GM04503 (cell line): ENCODE measurements at regions not wholly inside any gene's neighbourhood (a gene's known extent, or its start where the extent isn't known, plus 50 kb on each side); places are given as distances from the start of the nearest gene placed in this dataset.
A peak's percentile ranks its signal among the peaks of the same experiment; 100 is the strongest.

Experiments used
- DNase-seq: peaks from one replicate; pipeline ENCODE4 v3.0.0-alpha.2; 2012; ENCODE audit warnings: low read depth

GRCh38 chr11:81744336-81745116 is 989.1 kb downstream of the FAM181B start:
- no peak for DNase-seq

- no peak for DNase-seq
Measured at GRCh38 chr11:81725701-81726100, 1008.0 kb downstream of the FAM181B start.

- no peak for DNase-seq
Measured at GRCh38 chr11:81717695-81718094, 1016.0 kb downstream of the FAM181B start.

DNA sequence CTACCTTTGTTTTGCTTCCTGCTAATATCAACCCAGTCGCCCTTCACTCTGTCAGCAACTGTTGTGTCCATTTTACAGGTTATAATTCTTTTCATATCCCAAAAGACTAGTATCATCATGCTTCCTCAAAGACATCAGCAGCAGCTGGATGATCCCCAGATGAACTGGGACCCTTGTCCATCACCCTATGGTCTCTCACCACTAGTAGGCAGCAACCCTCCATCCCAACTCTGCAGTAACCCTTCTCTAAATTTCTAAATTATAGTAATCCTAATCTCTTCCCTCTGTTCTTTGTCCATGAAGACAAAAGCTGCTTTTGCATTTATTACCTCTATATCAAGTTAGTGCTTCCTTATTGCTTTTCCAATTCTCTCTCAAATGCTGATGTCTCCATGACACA is 1025.8 kb downstream of the FAM181B start:
- no peak for DNase-seq

DNA sequence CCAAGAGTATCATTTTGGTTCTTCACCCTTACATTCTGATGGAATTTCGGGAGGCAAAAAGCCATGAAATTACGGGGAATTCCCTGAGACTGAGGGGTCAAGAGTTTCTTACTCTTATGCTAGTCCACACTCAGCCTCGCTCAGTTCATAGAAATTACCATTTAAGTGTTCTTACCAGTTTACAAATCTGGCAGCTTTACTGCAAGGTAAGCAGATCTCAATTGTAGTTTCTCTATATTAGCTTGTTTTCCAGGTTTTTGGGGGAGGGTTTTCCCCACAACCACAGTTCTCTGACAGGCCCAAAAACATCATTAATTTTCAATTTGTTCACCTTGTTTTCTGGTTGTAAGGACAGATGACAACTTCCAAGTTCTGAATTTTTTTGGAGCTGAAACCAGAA is 1028.4 kb downstream of the FAM181B start:
- no peak for DNase-seq

DNA sequence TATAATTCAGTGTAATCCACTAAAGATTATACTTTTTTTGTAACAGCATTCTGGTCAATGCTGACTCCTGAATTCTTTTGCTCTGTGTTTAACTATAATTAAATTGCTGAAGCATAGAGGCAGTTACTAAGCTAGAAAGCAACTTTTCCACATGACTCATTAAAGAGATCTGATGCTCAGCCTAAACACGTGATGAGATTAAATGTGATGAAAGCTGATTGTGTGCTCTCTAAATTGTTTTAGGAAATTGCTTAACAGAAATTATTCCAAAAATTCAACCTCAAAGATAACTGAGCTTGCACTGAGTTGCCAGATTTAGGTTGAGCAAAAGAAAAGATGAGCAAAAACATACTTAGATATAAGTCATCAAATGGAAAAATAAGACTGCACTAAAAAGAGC is 1033.6 kb downstream of the FAM181B start:
- DNase-seq = peak; percentile 3

GRCh38 chr11:81687057-81687456 is 1046.6 kb downstream of the FAM181B start:
- DNase-seq = no peak

DNA sequence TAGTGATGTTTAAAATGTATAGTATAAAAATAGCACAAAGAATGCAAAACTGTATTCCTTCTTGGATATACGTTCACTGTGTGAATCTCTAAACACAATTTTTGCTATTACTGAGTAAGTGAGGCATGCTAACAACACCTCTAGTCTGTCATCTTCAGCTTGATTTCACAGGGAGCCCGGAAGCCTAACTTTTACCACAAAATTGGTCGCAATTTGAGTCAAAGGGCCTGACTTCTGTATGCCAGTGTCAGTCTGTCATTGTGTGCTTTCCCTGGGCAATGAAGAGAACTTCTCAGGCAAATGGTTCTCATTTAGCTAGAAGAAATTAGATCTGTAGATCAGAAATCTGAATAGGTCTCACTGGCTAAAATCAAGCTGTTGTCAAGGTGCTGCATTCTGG is 1059.5 kb downstream of the FAM181B start:
- no peak for DNase-seq

GRCh38 chr11:81673001-81673400 is 1060.7 kb downstream of the FAM181B start:
- no peak for DNase-seq

- no peak for DNase-seq
Measured at GRCh38 chr11:81669935-81670543, 1063.6 kb downstream of the FAM181B start.

- DNase-seq = no peak
Measured at GRCh38 chr11:81658722-81659121, 1074.9 kb downstream of the FAM181B start.

DNA sequence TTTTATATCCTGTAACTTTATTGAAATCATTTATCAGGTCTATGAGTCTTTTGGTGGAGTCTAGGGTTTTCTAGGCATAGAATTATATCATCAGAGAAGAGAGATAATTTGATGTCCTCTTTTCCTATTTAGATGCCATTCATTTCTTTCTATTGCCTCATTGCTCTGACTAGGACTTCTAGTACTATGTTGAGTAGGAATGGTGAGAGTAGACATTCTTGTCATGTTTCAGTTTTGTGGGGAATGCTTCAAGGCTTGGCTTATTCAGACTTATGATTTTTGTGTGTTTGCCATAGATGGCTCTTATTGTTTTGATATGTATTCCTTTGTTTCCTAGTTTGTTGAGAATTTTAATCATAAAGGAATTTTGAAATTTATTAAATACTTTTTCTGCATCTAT is 1078.3 kb downstream of the FAM181B start:
- peak; percentile 3 for DNase-seq

- DNase-seq = no peak
Measured at GRCh38 chr11:81647374-81647773, 1086.3 kb downstream of the FAM181B start.

GRCh38 chr11:81644239-81644840 is 1089.3 kb downstream of the FAM181B start:
- peak; percentile 2 for DNase-seq

DNA sequence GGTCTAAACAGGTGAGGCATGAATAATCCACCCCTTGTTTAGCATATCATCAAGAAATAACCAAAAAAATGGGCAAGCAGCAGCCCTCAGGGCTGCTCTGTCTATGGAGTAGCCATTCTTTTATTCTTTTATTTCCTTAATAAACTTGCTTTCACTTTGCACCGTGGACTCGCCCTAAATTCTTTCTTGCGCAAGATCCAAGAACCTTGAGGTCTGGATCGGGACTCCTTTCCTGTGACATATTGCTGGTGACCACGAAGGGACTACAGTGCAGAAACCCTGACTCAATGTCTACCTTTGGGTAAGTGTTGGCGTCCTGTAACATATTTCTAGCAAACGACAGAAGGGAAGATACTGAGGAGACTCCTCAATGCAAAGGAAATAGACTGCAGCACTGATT is 1099.2 kb downstream of the FAM181B start:
- DNase-seq = no peak

DNA sequence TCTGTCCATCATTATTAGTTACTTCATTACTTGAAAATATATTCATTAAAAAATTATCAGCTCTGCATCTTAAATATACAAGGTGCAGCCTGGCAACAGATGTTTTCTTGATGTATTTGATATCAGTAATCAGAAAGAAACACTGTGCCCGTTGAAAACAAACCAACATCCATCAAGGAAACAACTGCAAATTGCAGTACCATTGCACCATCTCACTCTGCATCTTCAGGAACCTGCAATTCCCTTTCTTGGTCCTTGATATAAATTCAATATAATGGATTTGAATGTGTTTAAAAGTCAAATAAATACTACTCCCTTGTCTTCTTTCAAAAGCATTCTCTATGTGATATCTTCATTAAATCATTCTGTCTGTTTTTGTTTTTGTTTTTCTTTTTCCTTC is 1131.2 kb downstream of the FAM181B start:
- no peak for DNase-seq

GRCh38 chr11:81596704-81597103 is 1137.0 kb downstream of the FAM181B start:
- no peak for DNase-seq

DNA sequence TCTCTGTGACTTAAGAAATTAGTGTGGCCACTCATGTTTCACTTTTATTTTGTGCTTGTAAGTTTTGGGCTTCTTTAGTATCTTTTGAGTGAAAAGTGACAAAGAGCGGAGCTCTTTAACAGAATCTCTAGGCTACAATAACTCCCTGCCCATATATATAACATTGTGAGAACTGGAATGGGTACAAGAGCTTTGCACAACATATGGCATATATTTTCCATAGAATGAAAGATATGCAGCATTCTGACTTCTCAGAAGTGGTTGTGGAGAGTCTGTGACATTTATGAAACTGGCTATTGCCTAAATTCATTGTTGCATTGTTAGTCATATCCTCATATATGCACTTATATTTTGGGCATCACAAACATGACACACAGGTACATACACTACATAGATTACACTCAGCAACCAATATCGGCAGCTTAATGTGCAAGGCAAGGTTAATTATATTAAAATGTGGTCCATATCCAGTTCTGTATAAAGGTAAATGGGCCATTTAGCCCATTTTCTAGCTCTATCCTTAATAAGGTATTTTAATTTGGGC is 1148.2 kb downstream of the FAM181B start:
- DNase-seq = no peak

GRCh38 chr11:81579339-81579738 is 1154.3 kb downstream of the FAM181B start:
- DNase-seq = no peak

- no peak for DNase-seq
Measured at GRCh38 chr11:81578571-81578970, 1155.1 kb downstream of the FAM181B start.

DNA sequence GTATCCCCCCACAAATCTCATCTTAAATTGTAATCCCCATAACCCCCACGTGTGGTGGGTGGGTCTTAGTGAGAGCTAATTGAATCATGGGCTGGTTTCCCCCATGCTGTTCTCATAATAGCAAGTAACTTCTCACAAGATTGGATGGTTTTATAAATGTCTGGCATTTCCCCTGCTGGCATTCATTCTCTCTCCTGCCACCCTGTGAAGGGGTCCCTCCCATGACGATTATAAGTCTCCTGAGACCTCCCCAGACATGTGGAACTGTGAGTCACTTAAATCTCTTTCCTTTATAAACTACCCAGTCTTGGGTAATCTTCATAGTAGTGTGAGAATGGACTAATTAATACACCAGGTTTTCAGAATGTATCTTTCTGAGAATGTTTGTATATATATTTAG is 1159.4 kb downstream of the FAM181B start:
- no peak for DNase-seq

DNA sequence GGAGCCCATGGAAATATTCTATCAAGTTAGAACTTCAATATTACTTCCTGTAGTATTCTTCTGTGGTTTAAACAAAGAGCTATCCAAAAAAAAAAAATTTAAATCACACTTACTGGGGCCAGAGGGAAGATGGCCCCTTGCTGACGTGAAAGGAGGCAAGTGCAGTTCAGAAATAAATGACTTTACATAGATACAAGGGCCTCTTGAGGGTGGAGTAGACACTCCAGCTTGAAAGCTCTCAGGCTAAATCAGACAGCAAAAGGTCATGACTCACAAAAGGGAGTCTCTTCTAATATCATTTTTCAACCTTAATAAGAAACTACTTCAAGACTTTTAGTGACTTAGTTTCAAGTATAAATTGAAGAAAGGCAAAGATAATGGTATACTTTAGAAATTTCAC is 1160.3 kb downstream of the FAM181B start:
- no peak for DNase-seq

DNA sequence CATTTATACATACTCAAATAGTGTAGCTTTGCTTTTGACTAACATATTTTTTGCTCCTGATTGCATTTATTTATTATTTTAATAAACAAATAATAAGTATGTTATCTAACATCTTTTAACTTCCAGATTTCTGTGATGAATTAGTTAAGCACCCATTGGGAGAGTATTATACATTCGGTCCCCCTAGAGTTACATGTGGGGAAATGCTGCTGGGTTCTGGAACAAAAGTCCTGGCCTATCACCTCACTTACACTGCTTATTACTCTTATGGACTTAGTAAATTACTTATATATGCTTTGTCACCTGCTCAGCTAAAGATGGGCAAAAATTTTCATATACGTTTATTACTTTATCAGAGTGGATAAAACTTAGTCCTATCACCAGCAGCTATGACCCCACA is 1163.0 kb downstream of the FAM181B start:
- no peak for DNase-seq
